ENCODE measurements at regions not wholly inside any gene's neighbourhood (a gene's known extent, or its start where the extent isn't known, plus 50 kb on each side); places are given as distances from the start of the nearest gene placed in this dataset.

- no peak for DNase-seq (ENCODE audit: low read depth, low spot score)
- no peak overlapping the region for H3K4me3 ChIP-seq (ENCODE audit: low read length)
Measured at GRCh38 chr3:177749836-177750235, 552.6 kb upstream of the TBL1XR1 start.

GRCh38 chr3:177750436-177750835, 553.2 kb upstream of the TBL1XR1 start:
- no peak overlapping the region for H3K4me3 ChIP-seq (ENCODE audit: low read length)
- no peak for DNase-seq (ENCODE audit: low read depth, low spot score)

- DNase-seq (ENCODE audit: low read depth, low spot score): no peak
- H3K4me3 ChIP-seq (ENCODE audit: low read length): no peak overlapping the region
Measured at GRCh38 chr3:177751770-177752169, 554.5 kb upstream of the TBL1XR1 start.

GRCh38 chr3:177752831-177753230, 555.5 kb upstream of the TBL1XR1 start:
- H3K4me3 ChIP-seq (ENCODE audit: low read length): no peak overlapping the region
- no peak for DNase-seq (ENCODE audit: low read depth, low spot score)

- no peak overlapping the region for H3K4me3 ChIP-seq (ENCODE audit: low read length)
- no peak for DNase-seq (ENCODE audit: low read depth, low spot score)
Measured at GRCh38 chr3:177753451-177754155, 556.3 kb upstream of the TBL1XR1 start.

- DNase-seq (ENCODE audit: low read depth, low spot score): no peak
- no peak overlapping the region for H3K4me3 ChIP-seq (ENCODE audit: low read length)
Measured at GRCh38 chr3:177754508-177754921, 557.2 kb upstream of the TBL1XR1 start.

- no peak overlapping the region for H3K4me3 ChIP-seq (ENCODE audit: low read length)
- DNase-seq (ENCODE audit: low read depth, low spot score): no peak
Measured at GRCh38 chr3:177758126-177758525, 560.8 kb upstream of the TBL1XR1 start.

GRCh38 chr3:177760803-177761202, 563.5 kb upstream of the TBL1XR1 start:
- no peak overlapping the region for H3K4me3 ChIP-seq (ENCODE audit: low read length)
- no peak for DNase-seq (ENCODE audit: low read depth, low spot score)

GRCh38 chr3:177764377-177764912, 567.2 kb upstream of the TBL1XR1 start:
- no peak for DNase-seq (ENCODE audit: low read depth, low spot score)
- no peak overlapping the region for H3K4me3 ChIP-seq (ENCODE audit: low read length)

GRCh38 chr3:177764933-177765332, 567.7 kb upstream of the TBL1XR1 start:
- DNase-seq (ENCODE audit: low read depth, low spot score): no peak
- H3K4me3 ChIP-seq (ENCODE audit: low read length): no peak overlapping the region

GRCh38 chr3:177770383-177771230, 573.3 kb upstream of the TBL1XR1 start:
- H3K4me3 ChIP-seq (ENCODE audit: low read length): no peak overlapping the region
- no peak for DNase-seq (ENCODE audit: low read depth, low spot score)

GRCh38 chr3:177771780-177772179, 574.5 kb upstream of the TBL1XR1 start:
- no peak for DNase-seq (ENCODE audit: low read depth, low spot score)
- no peak overlapping the region for H3K4me3 ChIP-seq (ENCODE audit: low read length)

GRCh38 chr3:177772908-177773557, 575.8 kb upstream of the TBL1XR1 start:
- no peak overlapping the region for H3K4me3 ChIP-seq (ENCODE audit: low read length)

GRCh38 chr3:177773717-177774116, 576.4 kb upstream of the TBL1XR1 start:
- no peak for DNase-seq (ENCODE audit: low read depth, low spot score)

More at GRCh38 chr3:177772908-177773557, 575.8 kb upstream of the TBL1XR1 start:
- no peak for DNase-seq (ENCODE audit: low read depth, low spot score)

GRCh38 chr3:177776661-177777101, 579.4 kb upstream of the TBL1XR1 start:
- DNase-seq (ENCODE audit: low read depth, low spot score): no peak
- H3K4me3 ChIP-seq (ENCODE audit: low read length): no peak overlapping the region

More at GRCh38 chr3:177773717-177774116, 576.4 kb upstream of the TBL1XR1 start:
- H3K4me3 ChIP-seq (ENCODE audit: low read length): no peak overlapping the region

GRCh38 chr3:177777699-177778098, 580.4 kb upstream of the TBL1XR1 start:
- no peak overlapping the region for H3K4me3 ChIP-seq (ENCODE audit: low read length)
- DNase-seq (ENCODE audit: low read depth, low spot score): peak; percentile 53

GRCh38 chr3:177778633-177779032, 581.4 kb upstream of the TBL1XR1 start:
- DNase-seq (ENCODE audit: low read depth, low spot score): peak; percentile 27
- H3K4me3 ChIP-seq (ENCODE audit: low read length): no peak overlapping the region

- no peak for DNase-seq (ENCODE audit: low read depth, low spot score)
Measured at GRCh38 chr3:177781686-177782161, 584.4 kb upstream of the TBL1XR1 start.

GRCh38 chr3:177783338-177783737, 586.1 kb upstream of the TBL1XR1 start:
- H3K4me3 ChIP-seq (ENCODE audit: low read length): no peak overlapping the region
- DNase-seq (ENCODE audit: low read depth, low spot score): no peak

More at GRCh38 chr3:177781686-177782161, 584.4 kb upstream of the TBL1XR1 start:
- no peak overlapping the region for H3K4me3 ChIP-seq (ENCODE audit: low read length)

Data from Jurkat, Clone E6-1 (cell line).